ENCODE measurements at regions not wholly inside any gene's neighbourhood (a gene's known extent, or its start where the extent isn't known, plus 50 kb on each side); places are given as distances from the start of the nearest gene placed in this dataset.
A peak's percentile ranks its signal among the peaks of the same experiment; 100 is the strongest.

- DNase-seq (ENCODE audit: low spot score) = no peak
These were observed 111.6 kb upstream of the PDE4B start for GRCh38 chr1:65681096-65681495.

- DNase-seq (ENCODE audit: low spot score) = peak; percentile 87
These were observed 105.1 kb upstream of the PDE4B start for GRCh38 chr1:65687428-65688214.

DNA sequence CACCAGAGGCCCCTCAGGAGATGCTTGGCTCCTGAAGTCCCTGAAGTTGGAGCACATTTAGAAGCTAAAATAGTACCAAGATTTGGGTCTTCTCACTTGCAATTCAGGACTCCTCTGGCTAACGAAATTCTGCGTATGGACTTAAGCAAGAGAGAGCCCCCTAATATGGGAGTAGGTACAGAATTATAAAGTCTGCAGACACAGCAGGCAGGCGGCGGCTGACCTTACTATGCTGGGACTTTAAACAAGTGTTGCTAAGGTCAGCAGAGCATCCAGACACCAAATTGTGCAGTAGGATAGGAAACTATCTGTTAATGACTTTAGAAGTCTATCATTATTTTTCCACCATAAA, 104.5 kb upstream of the PDE4B start:
- no peak for DNase-seq (ENCODE audit: low spot score)

DNA sequence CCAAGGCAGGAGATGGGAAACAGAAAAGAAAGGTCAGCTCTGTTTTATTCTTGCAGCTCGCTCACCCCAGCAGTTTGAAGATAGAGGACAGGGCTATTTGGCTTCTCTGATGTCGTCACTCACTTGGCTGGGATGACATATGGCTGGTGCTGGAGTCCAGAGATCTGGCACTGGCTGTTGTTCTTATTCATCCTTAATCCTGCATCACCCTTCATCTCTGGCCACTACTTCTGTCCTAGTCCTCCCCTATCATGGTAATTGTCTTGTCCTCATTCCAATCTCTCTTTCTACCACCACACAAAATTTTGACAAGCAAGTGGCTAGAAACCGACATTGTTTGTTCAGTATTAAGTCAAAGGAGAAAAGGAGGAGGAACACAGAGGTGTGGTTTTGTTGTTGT, 103.8 kb upstream of the PDE4B start:
- no peak for DNase-seq (ENCODE audit: low spot score)

DNA sequence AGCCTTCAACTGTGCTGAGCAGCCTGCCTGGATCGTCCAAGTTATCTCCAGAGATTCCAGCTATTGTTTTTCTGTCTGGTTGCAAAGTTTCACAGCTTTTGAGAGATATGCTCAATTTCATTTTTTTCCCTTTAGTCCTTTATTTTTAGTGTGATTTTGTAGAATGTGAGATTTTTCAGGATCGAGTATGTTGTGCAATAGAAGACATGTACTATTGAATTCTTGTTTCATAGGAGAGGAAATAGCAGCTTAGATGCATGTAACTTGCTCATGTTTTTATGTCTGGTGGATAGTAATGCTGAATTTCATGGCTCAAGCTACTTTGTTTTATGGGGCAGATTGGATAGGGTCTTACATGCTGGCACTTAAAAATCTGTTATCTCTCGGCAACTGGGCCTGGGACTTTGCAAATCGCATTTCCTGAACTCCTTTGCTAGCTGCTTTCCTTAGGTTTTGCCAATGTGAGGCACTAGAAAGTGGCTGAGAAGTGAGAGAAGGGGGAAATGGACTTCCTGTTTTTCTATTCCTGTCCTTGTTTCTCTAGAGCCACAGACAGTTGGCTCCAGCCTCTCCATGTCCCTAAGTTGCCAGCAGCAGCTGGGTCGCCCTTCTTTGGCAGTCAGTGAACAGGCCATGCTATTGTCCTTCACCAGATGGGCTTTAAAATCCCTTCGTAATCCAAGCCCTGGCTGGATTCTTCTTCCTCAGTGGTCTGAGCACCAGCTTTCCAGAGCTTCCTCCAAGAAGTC, 101.4 kb upstream of the PDE4B start:
- DNase-seq (ENCODE audit: low spot score) = no peak

DNA sequence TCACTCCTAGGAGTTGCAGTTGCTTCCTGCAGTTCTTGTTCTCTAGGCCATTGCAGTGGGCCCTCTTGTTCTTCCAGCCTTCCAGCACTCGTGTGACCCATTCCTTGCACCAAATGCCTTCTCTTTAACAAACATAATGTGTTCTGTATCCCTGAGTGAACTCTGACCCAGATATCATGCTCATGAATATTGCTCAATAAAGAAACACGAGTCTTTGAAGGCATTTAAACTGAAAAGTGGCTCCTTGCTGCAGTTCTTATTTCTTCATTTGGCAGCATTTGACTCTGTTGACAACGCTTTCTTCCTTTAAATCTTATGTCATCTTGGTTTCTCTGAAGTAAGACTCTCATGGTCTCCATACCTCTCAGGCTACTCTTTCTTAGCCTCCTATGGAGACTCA, 100.7 kb upstream of the PDE4B start:
- no peak for DNase-seq (ENCODE audit: low spot score)

GRCh38 chr1:65694126-65694525, 98.6 kb upstream of the PDE4B start:
- no peak for DNase-seq (ENCODE audit: low spot score)

GRCh38 chr1:65694933-65695332, 97.8 kb upstream of the PDE4B start:
- no peak for DNase-seq (ENCODE audit: low spot score)

DNA sequence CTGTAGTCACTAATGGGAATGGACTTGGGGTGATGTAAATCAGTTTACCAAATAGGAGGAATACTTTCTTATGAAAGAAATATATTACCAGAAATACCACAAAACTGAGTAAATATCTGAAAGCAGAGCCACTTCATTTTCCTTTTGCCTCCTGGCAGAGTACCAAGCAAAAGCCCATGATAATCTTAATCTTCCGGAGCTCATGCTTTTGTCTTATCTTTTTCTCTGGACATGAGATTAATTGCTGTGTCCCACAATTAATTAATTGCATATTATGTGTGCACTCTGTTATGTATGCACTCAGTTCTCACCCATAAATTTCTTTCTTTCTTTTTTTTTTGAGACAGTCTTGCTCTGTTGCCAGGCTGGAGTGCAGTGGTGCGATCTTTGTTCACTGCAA, 94.1 kb upstream of the PDE4B start:
- no peak for DNase-seq (ENCODE audit: low spot score)

GRCh38 chr1:65703853-65704252, 88.8 kb upstream of the PDE4B start:
- DNase-seq (ENCODE audit: low spot score) = no peak

DNA sequence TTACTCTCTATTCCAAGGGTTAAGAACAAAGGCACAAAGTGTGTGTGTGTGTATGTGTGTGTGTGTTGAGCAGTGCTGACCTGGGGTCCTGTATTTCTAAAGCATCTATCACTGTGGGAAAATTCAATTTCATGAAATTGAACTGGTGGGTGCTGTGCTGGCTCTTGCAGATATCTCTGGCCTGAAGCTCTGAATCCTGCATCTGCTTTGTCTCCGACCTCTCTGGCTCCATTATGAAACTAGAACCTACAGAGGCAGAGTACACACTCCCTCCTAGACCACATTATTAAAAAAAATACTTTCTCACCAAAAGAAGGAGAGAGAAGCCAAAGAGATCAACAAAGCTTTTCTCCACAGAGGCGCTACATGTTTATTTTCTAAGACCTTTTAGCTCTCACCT, 88.4 kb upstream of the PDE4B start:
- DNase-seq (ENCODE audit: low spot score) = no peak

DNA sequence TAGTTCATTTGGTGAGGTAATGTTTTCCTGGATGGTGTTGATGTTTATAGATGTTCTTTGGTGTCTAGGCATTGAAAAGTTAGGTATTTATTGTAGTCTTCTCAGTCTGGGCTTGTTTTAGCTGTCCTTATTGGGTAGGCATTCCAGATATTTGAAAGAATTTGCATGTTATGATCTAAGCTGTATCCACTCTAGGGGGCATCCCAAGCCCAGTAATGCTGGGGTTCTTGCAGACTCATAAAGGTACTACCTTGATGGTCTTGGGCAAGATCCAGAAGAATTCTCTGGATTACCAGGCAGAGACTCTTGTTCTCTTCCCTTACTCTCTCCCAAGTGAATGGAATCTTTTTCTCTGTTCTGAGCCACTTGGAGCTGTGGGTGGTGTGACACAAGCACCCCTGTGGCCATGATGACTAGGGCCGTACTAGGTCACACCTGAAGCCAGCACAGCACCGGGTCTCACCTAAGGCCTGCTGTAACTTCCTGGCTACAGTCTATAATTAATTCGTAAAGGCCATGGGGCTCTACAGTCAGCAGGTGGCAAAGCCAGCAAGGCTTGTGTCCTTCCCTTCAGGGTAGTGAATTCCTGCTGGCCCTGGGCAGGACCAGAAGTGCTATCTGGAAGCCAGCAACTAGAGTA, 74.8 kb upstream of the PDE4B start:
- DNase-seq (ENCODE audit: low spot score) = no peak

GRCh38 chr1:65719391-65719790, 73.3 kb upstream of the PDE4B start:
- no peak for DNase-seq (ENCODE audit: low spot score)

DNA sequence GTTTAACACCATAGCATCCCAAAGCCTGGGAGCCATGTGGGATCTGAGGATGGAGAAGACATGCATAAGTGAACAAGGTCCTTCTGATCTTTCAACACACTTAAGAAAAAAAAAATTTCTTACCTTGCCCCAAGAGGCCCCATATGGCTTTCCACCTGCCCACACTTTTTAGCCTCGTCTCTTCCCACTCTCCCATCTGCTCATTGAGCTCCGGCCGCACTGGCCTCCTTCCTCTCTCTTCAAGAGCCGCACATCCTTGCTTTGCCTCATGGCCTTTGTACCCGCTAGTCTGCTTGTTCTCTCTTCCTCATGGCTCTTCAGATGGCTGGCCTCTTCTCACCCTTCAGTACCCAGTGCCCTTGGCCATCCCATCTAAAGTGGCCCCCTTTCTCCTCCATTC, 70.2 kb upstream of the PDE4B start:
- no peak for DNase-seq (ENCODE audit: low spot score)

- no peak for DNase-seq (ENCODE audit: low spot score)
These were observed 68.5 kb upstream of the PDE4B start for GRCh38 chr1:65724151-65724550.

DNA sequence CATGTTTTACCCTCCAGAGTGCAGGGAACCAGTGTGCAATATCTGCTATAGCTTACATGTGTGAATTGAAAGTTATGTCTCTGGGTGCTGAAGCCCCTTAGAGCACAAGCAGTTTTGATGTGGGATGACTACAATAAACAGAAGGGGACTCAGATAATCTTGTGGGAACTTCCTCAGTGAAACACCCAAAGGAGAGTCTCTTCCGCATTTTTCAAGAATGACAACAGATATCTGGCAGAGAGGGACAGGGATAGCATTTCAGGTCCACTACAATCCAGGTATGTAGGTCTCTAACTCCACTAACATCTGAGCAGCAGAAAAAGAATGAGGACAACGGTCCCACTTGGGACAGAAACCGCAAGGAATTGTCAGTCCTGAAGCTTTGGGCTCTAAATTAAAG, 67.6 kb upstream of the PDE4B start:
- no peak for DNase-seq (ENCODE audit: low spot score)

GRCh38 chr1:65728504-65728903, 64.2 kb upstream of the PDE4B start:
- no peak for DNase-seq (ENCODE audit: low spot score)

DNA sequence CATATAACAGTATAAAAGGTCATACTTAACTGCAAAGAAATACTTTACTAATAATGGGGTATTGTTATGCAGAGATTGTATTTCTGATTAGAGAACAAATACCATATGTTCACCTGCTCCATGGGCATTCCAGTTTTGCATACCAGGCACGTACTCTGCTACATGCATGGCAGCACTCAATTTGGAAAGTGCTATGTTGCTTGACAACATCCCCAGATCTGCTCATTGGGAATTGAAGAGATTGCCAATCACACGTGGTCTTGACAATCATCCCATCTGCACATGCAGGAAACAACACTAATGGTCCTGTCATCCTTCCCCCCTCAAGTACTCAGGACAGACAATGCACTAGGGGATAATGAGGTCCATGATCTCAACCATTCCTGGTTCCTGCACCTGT, 63.4 kb upstream of the PDE4B start:
- no peak for DNase-seq (ENCODE audit: low spot score)

GRCh38 chr1:65734979-65735378, 57.7 kb upstream of the PDE4B start:
- no peak for DNase-seq (ENCODE audit: low spot score)

GRCh38 chr1:65741993-65742392, 50.7 kb upstream of the PDE4B start:
- no peak for DNase-seq (ENCODE audit: low spot score)

Measured in left forelimb (tissue), 1 donor.